Stomach (tissue), 8 donors: ENCODE measurements at regions not wholly inside any gene's neighbourhood (a gene's known extent, or its start where the extent isn't known, plus 50 kb on each side); places are given as distances from the start of the nearest gene placed in this dataset.

Experiments
- DNase-seq, 2 donors: peaks; one replicate each; pipeline versions ENCODE4 v3.0.0 to v3.0.0-alpha.2; 2013 to 2019
- H3K27ac ChIP-seq, 5 donors: fragments of 200-600 bp in 4 of 5; sonication (generic) in 4 of 5; one replicate each; pipeline ENCODE4 v1.5.1; 2013 to 2019; ENCODE audit warnings: mild to moderate bottlenecking in 1 of 5, moderate library complexity in 1 of 5
- H3K27me3 ChIP-seq, 3 donors: fragments of 200-600 bp; sonication (generic); one replicate each; pipeline ENCODE4 v1.5.1; 2017 to 2019; ENCODE audit warnings: mixed run types in 1 of 3
- H3K36me3 ChIP-seq, 4 donors: fragments of 200-600 bp; sonication (generic); 1 replicate in 3 of 4; 2 replicates in 1 of 4; pipeline ENCODE4 v1.5.1; 2016 to 2019
- H3K4me1 ChIP-seq, 4 donors: fragments of 200-600 bp; sonication (generic); one replicate each; pipeline ENCODE4 v1.5.1; 2016 to 2019
- H3K4me3 ChIP-seq, 4 donors: fragments of 200-600 bp; sonication (generic) in 3 of 4; one replicate each; pipeline ENCODE4 v1.5.1; 2016 to 2019; ENCODE audit warnings: mild to moderate bottlenecking in 1 of 4
- H3K9me3 ChIP-seq, 4 donors: fragments of 200-600 bp; sonication (generic); one replicate each; pipeline ENCODE4 v1.5.1; 2016 to 2019
- CTCF ChIP-seq, 7 experiments: fragments of 450-650 bp in 4 of 7; fragments of 200-600 bp in 3 of 7; sonication (generic) in 3 of 7; IDR thresholded peaks; one replicate each; pipeline ENCODE4 v1.5.1; 2016 to 2019; ENCODE audit warnings: antibody characterized with exemption in 7 of 7, control low read depth in 2 of 7, mild to moderate bottlenecking in 1 of 7
- EP300 ChIP-seq: sonication (generic); formaldehyde crosslinking; IDR thresholded peaks from one replicate; pipeline ENCODE4 v1.6.1; 2017; ENCODE audit warnings: antibody characterized with exemption
- POLR2A ChIP-seq, 4 donors: fragments of 450-650 bp; IDR thresholded peaks; one replicate each; pipeline ENCODE4 v1.6.1; 2016; ENCODE audit warnings: antibody characterized with exemption in 4 of 4, control low read depth in 2 of 4, mild to moderate bottlenecking in 1 of 4, moderate library complexity in 1 of 4
- POLR2AphosphoS5 ChIP-seq, 3 donors: sonication (generic); formaldehyde crosslinking; IDR thresholded peaks; one replicate each; pipeline ENCODE4 v1.6.1; 2016; ENCODE audit warnings: antibody characterized with exemption in 3 of 3
- WGBS, 5 donors: extraction: QIAGEN DNeasy Blood & Tissue Kit in 3 of 5; methylation state at CpG; one replicate each; pipeline versions ENCODE4 v1.1.5 to v1.1.7; 2013 to 2018; 5-methylcytosine and 5-hydroxymethylcytosine counted together
- intact Hi-C: fragments of 100-400 bp; cut with DNase I; formaldehyde crosslinking; loops from one replicate; pipeline ENCODE4 v1.15.1; 2023; ENCODE audit warnings: low total_unique reads
- donor health status: healthy with polysubstance abuse.
- donor health status: Bipolar disorder and iron deficiency.
- donor health status: healthy.

- no peak for DNase-seq
- intact Hi-C loops, result no loop called here
- 75 to 91% (median 89%) methylated on average over 3 of the region's 3 CpGs for WGBS, 5 donors
- H3K4me3 ChIP-seq, result no peak overlapping the region
- TF ChIP-seq CTCF (IDR thresholded peaks at IDR 0.05), result no peak
- no peak for TF ChIP-seq POLR2AphosphoS5 (IDR thresholded peaks at IDR 0.05)
- H3K4me1 ChIP-seq, result no peaks in the 10 kb centered on the region
- no peaks in the 10 kb centered on the region for H3K9me3 ChIP-seq
- no peaks in the 10 kb centered on the region for H3K36me3 ChIP-seq
- no peaks in the 10 kb centered on the region for H3K27me3 ChIP-seq
- no peak overlapping the region for H3K27ac ChIP-seq
These were observed 288.7 kb upstream of the INTU start for GRCh38 chr4:127344071-127344470.

GRCh38 chr4:127347936-127348335 is 284.8 kb upstream of the INTU start:
- peak in 1 of 2 donors; percentile 23 for DNase-seq
- intact Hi-C loops, result no loop called here
- WGBS, 5 donors, result 41 to 55% (median 46%) methylated on average over 2 of the region's 2 CpGs

GRCh38 chr4:127352220-127353113 is 280.3 kb upstream of the INTU start:
- Histone ChIP-seq H3K4me3 (no peak overlapping the region), H3K36me3 (no peaks in the 10 kb centered on the region), H3K9me3 (no peaks in the 10 kb centered on the region), H3K4me1 (peaks cover 0 to 12% (median 0%) of the 10 kb centered on the region in 4 donors), H3K27ac (no peak overlapping the region), H3K27me3 (no peaks in the 10 kb centered on the region)
- intact Hi-C loops, result no loop called here
- WGBS, 5 donors, result 73 to 83% (median 78%) methylated on average over 7 of the region's 7 CpGs
- peak in 1 of 2 donors; percentile 9 for DNase-seq
- TF ChIP-seq POLR2AphosphoS5 (IDR thresholded peaks at IDR 0.05), result no peak
- no peak for TF ChIP-seq EP300
- TF ChIP-seq POLR2A (IDR thresholded peaks at IDR 0.05), result no peak
- TF ChIP-seq CTCF (IDR thresholded peaks at IDR 0.05), result no peak

More at GRCh38 chr4:127347936-127348335, 284.8 kb upstream of the INTU start:
- Histone ChIP-seq H3K4me3 (no peak overlapping the region), H3K27me3 (no peaks in the 10 kb centered on the region), H3K4me1 (peaks cover 0 to 6% (median 0%) of the 10 kb centered on the region in 4 donors), H3K36me3 (no peaks in the 10 kb centered on the region), H3K9me3 (no peaks in the 10 kb centered on the region), H3K27ac (no peak overlapping the region)
- TF ChIP-seq POLR2A (IDR thresholded peaks at IDR 0.05) (no peak), EP300 (no peak), CTCF (IDR thresholded peaks at IDR 0.05) (no peak), POLR2AphosphoS5 (IDR thresholded peaks at IDR 0.05) (no peak)

- WGBS, 5 donors, result 35 to 61% (median 39%) methylated on average over 2 of the region's 2 CpGs
- Histone ChIP-seq H3K4me3 (no peak overlapping the region), H3K4me1 (peaks cover 0 to 12% (median 0%) of the 10 kb centered on the region in 4 donors), H3K27ac (peak overlapping the region in 1 of 5 donors; percentile 43), H3K27me3 (no peaks in the 10 kb centered on the region), H3K9me3 (no peaks in the 10 kb centered on the region), H3K36me3 (no peaks in the 10 kb centered on the region)
- intact Hi-C loops, result no loop called here
- peak; percentile 5 to 55 for DNase-seq
- TF ChIP-seq POLR2A (IDR thresholded peaks at IDR 0.05) (no peak), CTCF (IDR thresholded peaks at IDR 0.05) (no peak), POLR2AphosphoS5 (IDR thresholded peaks at IDR 0.05) (no peak), EP300 (no peak)
These were observed 277.0 kb upstream of the INTU start for GRCh38 chr4:127355743-127356142.
